H1 (cell line): ENCODE measurements at regions not wholly inside any gene's neighbourhood (a gene's known extent, or its start where the extent isn't known, plus 50 kb on each side); places are given as distances from the start of the nearest gene placed in this dataset.

Experiments
- CHD2 ChIP-seq: IDR thresholded peaks from 2 replicates; pipeline ENCODE4 v1.6.1; 2012; ENCODE audit warnings: low read length, improper control_type of control experiment
- EP300 ChIP-seq, 2 experiments: IDR thresholded peaks; 1 replicate in 1 of 2; 2 replicates in 1 of 2; pipeline ENCODE4 v1.6.1; 2011 to 2012; ENCODE audit warnings: low read depth in 2 of 2, low read length in 2 of 2, mild to moderate bottlenecking in 2 of 2, borderline replicate concordance in 1 of 2, inconsistent platforms in 1 of 2, moderate library complexity in 1 of 2
- GABPA ChIP-seq: IDR thresholded peaks from 2 replicates; pipeline ENCODE4 v1.6.1; 2011; ENCODE audit warnings: mild to moderate bottlenecking, low read length, moderate library complexity, borderline replicate concordance; ENCODE audit not compliant: insufficient read depth
- JUND ChIP-seq: IDR thresholded peaks from 2 replicates; pipeline ENCODE4 v1.6.1; 2011; ENCODE audit warnings: mild to moderate bottlenecking, improper control_type of control experiment, low read length
- POLR2A ChIP-seq, 2 experiments: IDR thresholded peaks; 1 replicate in 1 of 2; 2 replicates in 1 of 2; pipeline ENCODE4 v1.6.1; 2011; ENCODE audit warnings: low read depth in 2 of 2, low read length in 2 of 2, mild to moderate bottlenecking in 2 of 2; ENCODE audit errors: control extremely low read depth in 1 of 2
- POLR2AphosphoS5 ChIP-seq: IDR thresholded peaks from 2 replicates; pipeline ENCODE4 v1.6.1; 2011; ENCODE audit warnings: low read depth, low read length
- RNF2 ChIP-seq: fragments of 200-900, 300-1000 bp; sonication (generic); IDR thresholded peaks from 2 replicates; pipeline ENCODE4 v1.7.1; 2016; ENCODE audit warnings: borderline replicate concordance, low read depth, mild to moderate bottlenecking, antibody characterized with exemption, low read length; ENCODE audit not compliant: poor library complexity, severe bottlenecking; ENCODE audit errors: missing control alignments
- TF ChIP-seq, protein P1 (sequence below), 3 experiments: IDR thresholded peaks; 1 replicate in 2 of 3; 2 replicates in 1 of 3; pipeline versions ENCODE4 v1.5.1 to v1.6.1; 2011; ENCODE audit warnings: low read length in 3 of 3, mild to moderate bottlenecking in 3 of 3, inconsistent platforms in 2 of 3, low read depth in 1 of 3, moderate library complexity in 1 of 3; ENCODE audit not compliant: insufficient read depth in 1 of 3; ENCODE audit errors: control extremely low read depth in 1 of 3
- TF ChIP-seq, protein P2 (sequence below): IDR thresholded peaks from 2 replicates; pipeline ENCODE4 v1.6.1; 2011; ENCODE audit warnings: low read depth, mild to moderate bottlenecking, low read length; ENCODE audit not compliant: insufficient read depth
- TF ChIP-seq, protein P3 (sequence below): IDR thresholded peaks from 2 replicates; pipeline ENCODE4 v1.6.1; 2012; ENCODE audit warnings: low read length, inconsistent platforms

DNA sequence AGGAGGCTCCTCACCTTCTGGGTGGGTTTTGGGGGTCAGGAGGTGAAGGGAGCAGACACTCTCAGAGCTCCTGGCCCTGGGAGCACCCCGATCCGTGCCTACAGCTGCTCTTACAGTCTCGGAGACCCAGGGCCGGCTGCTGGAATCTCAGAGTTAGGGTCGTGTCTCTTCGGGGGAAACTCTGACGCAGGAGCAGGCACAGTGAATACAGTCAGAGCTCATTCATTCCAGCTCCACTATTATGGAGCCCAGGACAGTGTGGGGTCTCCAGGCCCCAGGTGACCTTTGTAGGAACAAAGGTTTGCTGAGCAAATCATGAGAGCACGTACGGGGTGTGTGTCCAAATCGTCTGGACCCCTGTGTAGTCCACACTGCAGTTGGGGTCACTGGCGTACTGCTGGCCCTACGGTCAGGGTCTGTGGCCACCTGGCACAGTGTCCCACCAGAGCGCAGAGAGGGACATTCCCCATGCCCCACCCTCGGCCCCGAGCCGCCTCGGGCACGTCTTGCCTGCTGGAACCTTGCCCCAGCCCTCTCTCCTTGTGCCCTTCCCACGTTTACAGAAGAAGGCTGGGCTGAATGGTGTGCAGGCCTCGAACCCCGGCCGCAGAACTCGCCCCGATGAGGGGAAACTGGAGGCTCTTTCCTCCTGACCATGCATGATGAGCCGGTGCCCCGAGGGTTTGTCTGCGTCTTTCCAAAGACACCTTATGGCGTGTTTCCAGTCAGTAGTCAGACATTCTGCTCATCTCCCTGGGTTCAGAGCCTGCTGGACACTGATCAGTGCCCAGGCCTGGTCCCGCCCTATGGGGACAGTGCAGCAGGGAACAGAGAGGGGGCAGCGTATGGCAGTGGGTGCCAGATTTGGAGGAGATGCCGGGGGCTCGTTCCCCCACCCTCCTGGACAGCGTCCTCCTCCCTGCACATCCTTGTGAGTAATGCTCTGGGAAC is 1166.6 kb downstream of the BRD1 start:
- TF ChIP-seq JUND (no peak), CHD2 (no peak), GABPA (no peak), POLR2A (IDR thresholded peaks at IDR 0.05; ENCODE audit: control extremely low read depth in 1 of 2, low read depth in 2 of 2, low read length in 2 of 2) (no peak), EP300 (IDR thresholded peaks at IDR 0.05; ENCODE audit: borderline replicate concordance in 1 of 2, low read depth in 2 of 2, low read length in 2 of 2) (no peak), POLR2AphosphoS5 (no peak), RNF2 (no peak)
- TF ChIP-seq, protein P1, sequence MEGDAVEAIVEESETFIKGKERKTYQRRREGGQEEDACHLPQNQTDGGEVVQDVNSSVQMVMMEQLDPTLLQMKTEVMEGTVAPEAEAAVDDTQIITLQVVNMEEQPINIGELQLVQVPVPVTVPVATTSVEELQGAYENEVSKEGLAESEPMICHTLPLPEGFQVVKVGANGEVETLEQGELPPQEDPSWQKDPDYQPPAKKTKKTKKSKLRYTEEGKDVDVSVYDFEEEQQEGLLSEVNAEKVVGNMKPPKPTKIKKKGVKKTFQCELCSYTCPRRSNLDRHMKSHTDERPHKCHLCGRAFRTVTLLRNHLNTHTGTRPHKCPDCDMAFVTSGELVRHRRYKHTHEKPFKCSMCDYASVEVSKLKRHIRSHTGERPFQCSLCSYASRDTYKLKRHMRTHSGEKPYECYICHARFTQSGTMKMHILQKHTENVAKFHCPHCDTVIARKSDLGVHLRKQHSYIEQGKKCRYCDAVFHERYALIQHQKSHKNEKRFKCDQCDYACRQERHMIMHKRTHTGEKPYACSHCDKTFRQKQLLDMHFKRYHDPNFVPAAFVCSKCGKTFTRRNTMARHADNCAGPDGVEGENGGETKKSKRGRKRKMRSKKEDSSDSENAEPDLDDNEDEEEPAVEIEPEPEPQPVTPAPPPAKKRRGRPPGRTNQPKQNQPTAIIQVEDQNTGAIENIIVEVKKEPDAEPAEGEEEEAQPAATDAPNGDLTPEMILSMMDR (IDR thresholded peaks at IDR 0.05; ENCODE audit: control extremely low read depth in 1 of 3, insufficient read depth in 1 of 3, low read depth in 1 of 3, low read length in 3 of 3), result peak in 1 of 3 experiments; percentile 17; a peak in 1 of 4 replicates
- TF ChIP-seq, protein P2, sequence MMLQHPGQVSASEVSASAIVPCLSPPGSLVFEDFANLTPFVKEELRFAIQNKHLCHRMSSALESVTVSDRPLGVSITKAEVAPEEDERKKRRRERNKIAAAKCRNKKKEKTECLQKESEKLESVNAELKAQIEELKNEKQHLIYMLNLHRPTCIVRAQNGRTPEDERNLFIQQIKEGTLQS, result no peak
- TF ChIP-seq, protein P3, sequence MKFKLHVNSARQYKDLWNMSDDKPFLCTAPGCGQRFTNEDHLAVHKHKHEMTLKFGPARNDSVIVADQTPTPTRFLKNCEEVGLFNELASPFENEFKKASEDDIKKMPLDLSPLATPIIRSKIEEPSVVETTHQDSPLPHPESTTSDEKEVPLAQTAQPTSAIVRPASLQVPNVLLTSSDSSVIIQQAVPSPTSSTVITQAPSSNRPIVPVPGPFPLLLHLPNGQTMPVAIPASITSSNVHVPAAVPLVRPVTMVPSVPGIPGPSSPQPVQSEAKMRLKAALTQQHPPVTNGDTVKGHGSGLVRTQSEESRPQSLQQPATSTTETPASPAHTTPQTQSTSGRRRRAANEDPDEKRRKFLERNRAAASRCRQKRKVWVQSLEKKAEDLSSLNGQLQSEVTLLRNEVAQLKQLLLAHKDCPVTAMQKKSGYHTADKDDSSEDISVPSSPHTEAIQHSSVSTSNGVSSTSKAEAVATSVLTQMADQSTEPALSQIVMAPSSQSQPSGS, result no peak
